GM12873 (cell line): ENCODE measurements at regions not wholly inside any gene's neighbourhood (a gene's known extent, or its start where the extent isn't known, plus 50 kb on each side); places are given as distances from the start of the nearest gene placed in this dataset.

Source experiments
- CTCF ChIP-seq: IDR thresholded peaks from 2 replicates; pipeline ENCODE4 v1.5.1; 2012; ENCODE audit warnings: low read depth, mild to moderate bottlenecking, moderate library complexity, low read length, control low read depth; ENCODE audit not compliant: insufficient read depth; ENCODE audit errors: missing control alignments

- TF ChIP-seq CTCF = no peak
These were observed 81.7 kb upstream of the CTAGE1 start for GRCh38 chr18:22499421-22499820.

GRCh38 chr18:22503803-22504202, 86.1 kb upstream of the CTAGE1 start:
- no peak for TF ChIP-seq CTCF

- no peak for TF ChIP-seq CTCF
These were observed 86.7 kb upstream of the CTAGE1 start for GRCh38 chr18:22504251-22505030.

- TF ChIP-seq CTCF = no peak
These were observed 87.5 kb upstream of the CTAGE1 start for GRCh38 chr18:22505141-22505591.

GRCh38 chr18:22507055-22507454, 89.3 kb upstream of the CTAGE1 start:
- no peak for TF ChIP-seq CTCF

- no peak for TF ChIP-seq CTCF
These were observed 91.7 kb upstream of the CTAGE1 start for GRCh38 chr18:22509423-22509822.

- no peak for TF ChIP-seq CTCF
These were observed 93.0 kb upstream of the CTAGE1 start for GRCh38 chr18:22510697-22511096.
